ENCODE measurements at regions not wholly inside any gene's neighbourhood (a gene's known extent, or its start where the extent isn't known, plus 50 kb on each side); places are given as distances from the start of the nearest gene placed in this dataset.

DNA sequence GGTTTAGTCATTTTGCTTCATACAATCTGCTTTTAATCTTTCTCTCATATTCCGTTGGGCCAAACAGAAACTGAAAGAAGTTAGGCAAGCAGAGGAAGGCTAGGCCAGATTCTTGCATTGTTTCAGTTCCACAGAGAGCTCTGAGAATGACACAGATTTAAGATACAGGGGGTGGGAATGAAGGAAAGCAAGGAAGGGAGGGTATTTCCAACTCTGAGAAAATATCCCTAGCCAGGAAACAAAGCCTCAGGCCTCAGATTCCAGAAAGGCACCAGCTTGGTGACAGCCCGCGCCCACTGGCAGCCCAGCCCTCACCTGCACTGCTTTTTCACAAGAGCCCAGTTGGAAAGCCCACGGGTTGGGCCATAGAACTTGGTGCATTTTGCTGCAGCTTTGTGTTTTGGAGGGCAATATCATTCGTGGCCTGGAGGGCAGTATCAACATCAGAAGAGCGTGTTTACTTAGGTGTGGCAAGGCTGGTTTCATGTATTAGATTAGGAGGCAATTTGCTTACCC lies 63.5 kb downstream of the ENC1 start:
- DNase-seq (ENCODE audit: low read depth in 2 of 2, low spot score in 1 of 2): no peak

DNA sequence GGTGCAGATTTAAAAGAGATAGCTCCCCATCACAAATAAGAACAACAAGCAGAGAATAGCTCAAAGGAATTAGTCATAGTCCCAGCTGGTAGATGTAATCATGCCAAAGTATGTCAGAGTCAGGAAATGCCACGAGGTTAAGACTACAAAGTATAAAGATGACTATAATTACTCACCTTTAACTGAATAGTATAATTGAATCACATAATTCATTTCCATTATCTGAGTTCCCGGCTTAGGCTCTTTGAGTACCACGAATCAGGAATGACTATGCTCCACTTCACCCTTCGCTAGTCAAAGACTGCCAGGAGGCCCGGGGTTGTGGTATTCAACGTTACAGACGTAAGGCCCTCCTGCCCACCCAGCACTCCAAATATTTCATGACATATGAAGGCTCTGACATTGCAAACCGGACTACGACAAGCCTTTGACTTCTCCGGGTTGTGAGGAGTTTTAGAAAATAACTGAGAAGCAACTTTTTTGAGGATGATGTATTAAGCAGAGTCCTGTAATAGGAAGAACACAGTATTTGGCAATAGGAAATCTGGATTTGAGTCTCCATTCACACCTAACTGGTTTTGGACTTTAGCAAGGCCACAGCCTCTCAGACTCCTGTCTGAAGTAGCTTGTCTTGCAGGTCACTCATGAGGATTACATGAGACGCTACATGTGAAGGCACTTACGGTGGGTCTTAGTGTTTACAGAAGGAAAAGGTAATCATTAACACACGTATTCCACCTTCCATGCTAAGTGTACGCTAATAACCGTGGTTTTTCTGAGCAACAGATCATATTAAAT lies 64.6 kb downstream of the ENC1 start:
- DNase-seq (ENCODE audit: low read depth in 2 of 2, low spot score in 1 of 2): no peak

DNA sequence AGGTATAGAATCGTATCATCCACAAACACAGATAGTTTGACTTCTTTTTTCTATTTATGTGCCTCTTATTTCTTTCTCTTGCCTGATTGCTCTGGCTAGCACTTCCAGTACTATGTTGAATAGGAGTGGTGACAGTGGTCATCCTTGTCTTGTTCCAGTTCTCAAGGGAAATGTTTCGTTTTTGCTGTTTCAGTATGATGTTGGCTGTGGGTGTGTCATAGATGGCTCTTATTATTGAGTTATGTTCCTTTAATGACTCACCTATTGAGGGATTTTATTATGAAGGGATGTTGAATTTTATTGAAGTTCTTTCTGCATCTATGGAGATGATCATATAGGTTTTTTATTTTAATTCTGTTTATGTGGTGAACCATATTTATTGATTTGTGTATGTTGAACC lies 70.3 kb downstream of the ENC1 start:
- DNase-seq (ENCODE audit: low read depth in 2 of 2, low spot score in 1 of 2): no peak

DNA sequence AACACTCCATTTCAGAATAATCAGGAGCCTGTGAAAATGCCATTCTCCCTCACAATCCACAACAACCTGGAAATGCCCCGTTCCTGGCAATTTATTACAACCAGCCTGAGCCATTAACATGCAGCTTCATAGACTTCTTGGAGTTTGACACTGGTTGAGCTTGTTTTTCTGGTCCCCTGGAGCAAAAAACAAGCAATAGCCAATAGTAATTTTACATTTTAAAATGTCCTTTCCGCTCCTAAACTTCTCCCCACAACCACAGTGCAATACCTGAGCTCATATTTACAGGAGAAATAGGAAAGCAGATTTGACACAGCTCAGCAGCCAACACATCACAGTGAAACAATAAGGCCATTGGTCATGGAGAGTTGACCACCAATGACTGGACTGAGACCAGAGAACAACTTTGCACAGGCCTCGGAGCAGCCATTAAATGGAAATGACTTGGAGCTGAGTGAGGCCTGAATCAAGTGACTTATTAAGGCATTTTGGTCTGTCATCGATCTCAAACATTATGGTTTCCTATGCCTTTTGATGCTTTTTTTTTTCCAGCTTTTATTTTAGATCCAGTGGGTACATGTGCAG lies 73.0 kb downstream of the ENC1 start:
- DNase-seq (ENCODE audit: low read depth in 2 of 2, low spot score in 1 of 2): no peak

DNA sequence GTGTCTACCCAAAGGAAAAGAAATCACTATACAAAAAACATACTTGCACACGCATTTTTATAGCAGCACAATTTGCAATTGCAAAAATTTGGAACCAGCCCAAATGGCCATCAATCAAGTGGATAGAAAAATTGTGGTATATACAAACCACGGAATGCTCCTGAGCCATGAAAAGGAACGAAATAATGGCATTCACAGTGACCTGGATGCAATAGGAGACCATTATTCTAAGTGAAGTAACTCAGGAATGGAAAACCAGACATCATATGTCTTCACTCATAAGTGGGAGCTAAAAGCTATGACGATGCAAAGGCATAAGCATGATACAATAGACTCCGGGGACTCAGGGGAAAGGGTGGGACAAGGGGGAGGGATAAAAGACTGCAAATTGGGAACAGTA lies 78.4 kb downstream of the ENC1 start:
- DNase-seq (ENCODE audit: low read depth in 2 of 2, low spot score in 1 of 2): no peak

DNA sequence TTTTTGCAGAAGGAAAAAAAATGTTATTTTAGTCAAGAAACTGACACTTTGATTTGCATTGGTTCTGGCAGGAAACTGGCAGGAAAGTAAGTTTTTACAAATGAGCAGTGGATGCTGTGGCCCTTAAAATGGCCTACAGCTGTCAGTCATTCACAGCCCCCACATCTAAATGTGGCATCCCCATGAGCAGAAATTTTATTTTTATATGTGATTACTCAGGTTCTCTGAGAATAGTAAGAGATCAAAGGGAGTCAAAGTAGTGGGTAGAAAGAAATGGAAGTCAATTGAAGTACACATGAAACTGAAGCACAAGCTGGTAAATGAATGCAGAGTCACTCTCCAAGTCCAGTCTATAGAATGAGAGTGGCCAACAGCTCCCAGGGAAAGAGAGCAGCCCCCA lies 80.3 kb downstream of the ENC1 start:
- no peak for DNase-seq (ENCODE audit: low read depth in 2 of 2, low spot score in 1 of 2)

DNA sequence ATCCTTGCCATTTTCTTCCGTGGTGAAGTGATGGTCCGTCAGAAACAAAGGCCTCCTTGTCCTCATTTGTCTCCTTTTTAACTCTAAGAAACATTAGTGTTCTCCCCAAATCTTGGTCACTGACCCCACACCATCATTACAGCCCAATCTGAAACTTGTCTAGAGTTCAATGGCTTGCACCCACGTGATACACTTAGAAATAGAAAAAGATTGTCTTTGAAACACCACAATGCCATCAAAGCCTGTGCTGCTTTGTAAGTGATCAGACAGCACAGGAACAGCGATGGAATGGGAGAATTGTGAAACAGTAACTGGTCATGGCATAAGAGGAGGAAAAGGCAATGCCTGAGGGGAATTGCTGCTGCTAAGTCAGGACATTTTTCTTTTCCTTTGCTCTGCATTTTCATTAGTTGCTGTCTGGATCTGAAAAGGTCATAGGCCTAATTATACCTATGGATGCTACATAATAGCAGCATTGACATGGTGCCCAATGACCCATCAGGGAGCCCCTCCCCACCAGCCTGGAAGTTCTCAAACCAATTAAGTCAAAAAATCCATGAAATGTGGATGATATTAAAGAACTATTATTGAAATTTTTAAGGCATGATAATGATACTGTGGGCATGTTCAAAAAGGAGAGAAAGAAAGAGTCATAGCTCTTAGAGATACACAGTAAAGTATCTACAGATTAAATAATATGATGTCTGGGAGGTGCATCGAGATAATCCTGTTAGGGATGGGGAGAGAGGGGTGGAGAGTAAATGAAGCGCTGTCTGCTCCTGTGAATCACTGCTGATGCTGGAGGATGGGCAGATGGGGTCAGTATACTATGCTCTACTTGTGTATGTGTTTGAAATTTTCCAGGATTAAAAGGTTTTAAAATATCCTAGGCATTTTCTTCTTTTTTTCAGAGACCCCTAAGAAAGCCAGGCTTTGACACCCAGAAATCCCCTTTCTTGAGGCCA lies 83.6 kb downstream of the ENC1 start:
- no peak for DNase-seq (ENCODE audit: low read depth in 2 of 2, low spot score in 1 of 2)

DNA sequence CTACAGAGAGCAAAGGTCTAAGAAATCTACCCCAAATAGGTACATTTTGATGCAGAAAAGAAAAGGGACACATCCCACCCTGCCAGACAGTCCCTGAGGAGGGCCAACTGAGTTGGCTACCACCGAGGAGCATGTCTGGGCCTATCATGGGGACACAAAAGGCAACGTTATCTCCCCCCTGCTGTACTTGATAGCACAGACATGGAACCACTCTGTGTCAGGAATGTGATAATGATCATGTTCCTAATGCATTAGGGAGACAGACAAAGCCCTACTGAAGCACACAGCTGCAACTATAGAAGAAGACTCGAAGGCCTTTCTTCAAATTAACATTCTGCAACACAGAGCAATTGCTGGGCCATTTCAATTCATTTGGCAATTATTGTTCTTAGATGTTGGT lies 84.5 kb downstream of the ENC1 start:
- no peak for DNase-seq (ENCODE audit: low read depth in 2 of 2, low spot score in 1 of 2)

DNA sequence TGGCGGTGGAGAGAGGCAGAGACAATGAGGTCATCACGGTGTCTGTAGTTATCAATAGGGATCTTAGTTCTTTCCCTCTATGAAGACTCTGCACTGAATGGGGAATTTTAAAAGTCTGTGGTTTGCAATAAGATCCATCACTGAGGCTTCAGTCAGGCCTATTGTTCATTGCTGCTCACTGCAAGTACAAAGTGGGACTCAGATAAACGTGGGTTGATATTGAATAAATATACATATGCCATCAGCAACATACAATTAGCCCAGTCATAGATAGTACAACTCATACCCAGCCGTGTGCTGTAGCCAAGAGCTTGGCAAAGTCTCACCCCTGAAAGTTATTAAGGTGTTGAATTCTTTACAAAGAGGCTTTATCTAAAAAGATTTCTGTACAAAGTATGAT lies 88.4 kb downstream of the ENC1 start:
- no peak for DNase-seq (ENCODE audit: low read depth in 2 of 2, low spot score in 1 of 2)

DNA sequence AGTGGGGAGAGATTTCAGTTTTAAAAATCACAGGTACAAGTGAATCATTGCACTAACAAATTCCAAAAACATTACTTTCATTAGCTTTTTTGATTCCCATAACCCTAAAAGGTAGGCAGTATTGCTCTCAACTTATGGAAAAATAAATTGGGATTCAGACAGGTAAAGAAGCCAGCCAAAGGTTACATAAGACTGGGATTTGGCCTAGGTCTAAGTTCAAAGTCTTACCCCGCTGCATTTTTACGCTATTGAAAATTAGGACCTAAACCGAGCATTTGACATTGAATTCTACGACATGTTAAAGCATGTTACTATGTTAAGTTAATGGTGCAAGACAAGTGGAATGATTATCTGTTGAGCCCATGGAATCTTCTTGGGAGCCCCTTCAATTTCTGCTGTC lies 89.6 kb downstream of the ENC1 start:
- DNase-seq (ENCODE audit: low read depth in 2 of 2, low spot score in 1 of 2): no peak

DNA sequence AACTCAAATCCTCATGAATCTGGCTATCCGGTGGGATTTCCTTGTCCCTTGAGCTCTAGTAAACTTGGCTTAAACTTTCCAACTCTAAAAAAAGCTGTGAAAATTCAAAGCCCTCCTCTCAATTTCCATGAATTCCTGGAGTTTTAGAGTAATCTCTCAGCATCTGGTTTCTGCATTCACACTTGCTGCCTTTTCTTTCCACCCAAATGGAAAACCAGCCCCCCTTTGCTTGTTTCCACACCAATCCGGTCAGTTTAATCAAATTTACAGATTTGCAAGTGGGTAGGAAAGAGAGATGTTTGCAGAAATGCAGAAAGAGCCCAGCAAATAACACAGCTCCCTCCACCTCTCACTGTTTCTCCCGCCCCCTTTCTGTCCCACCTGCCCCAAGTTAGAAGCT lies 91.1 kb downstream of the ENC1 start:
- no peak for DNase-seq (ENCODE audit: low read depth in 2 of 2, low spot score in 1 of 2)

DNA sequence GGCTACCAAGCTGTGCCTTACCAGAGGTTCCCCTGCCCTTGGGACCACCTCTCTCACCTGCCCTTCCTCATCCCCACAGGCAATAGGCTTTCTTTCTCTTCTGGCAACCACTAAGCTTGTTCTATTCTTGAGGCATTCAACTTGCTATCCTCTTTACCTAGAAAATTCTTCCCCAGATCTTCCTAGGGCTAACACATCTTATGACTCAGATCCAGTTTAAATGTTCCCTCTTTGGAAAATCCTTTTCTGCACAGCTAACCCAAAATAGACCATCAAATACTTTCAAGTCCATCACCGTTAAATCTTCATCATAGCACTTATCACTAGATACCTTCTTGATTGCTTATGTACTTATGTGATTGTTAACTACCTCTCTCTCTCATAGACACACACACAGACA lies 93.7 kb downstream of the ENC1 start:
- DNase-seq (ENCODE audit: low read depth in 2 of 2, low spot score in 1 of 2): no peak

DNA sequence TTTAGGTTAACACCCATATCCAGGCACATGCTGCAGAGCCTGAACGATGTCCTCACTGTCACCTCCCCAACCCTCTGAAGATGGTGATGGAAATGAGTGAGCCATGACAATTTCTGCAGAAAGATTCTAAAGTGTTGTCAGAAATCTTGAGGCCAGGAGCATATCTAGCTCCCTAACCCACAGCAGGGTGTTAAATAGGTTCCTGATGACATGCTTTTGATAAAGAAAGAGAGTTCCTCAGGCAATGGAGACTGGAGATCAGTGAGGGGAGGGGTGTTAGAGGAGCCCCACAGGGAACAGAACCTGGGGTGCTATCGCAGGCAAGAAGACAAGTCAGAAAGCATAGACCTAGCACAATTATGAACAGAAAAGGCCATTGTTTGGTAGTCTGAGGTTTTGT lies 95.7 kb downstream of the ENC1 start:
- no peak for DNase-seq (ENCODE audit: low read depth in 2 of 2, low spot score in 1 of 2)

DNA sequence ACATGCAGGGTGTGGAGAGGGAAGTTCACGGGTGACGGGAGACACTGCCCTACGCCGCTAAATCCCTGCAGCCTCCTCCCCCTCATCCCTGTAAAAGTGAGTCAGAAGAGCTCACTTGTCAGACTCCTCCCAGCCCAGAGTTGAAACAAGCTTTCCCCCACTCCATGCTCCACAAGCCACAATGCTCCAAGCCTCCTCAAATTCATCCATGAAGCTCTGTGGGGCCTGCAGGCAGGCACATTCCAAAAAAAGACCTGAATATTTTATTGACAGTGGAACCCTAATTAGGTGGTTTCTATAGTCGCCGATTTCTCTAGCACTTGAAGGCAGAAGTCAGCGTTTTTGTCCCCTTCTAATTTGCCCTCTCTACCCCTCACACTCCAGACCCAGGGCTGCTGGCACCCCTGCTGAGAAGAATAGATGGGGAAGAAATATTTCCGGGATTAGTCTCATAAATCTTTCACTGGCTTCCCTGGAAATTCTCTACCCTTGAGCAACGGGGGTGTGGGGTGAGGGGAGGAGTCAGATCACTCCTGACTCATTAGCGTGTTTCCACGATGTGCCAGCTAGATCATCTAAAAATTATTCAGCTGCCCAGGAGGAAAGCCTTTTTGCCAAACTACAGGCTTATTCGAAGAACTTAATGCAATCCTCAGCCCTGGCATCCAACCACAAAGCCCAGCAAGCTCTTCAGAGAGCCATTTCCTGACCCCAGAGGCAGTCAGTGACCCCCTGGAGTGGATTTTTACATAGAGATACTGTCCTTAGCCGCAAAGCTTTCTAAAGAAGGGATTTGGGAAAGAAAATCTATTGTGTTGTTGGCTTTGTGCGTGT lies 97.1 kb downstream of the ENC1 start:
- no peak for DNase-seq (ENCODE audit: low read depth in 2 of 2, low spot score in 1 of 2)

DNA sequence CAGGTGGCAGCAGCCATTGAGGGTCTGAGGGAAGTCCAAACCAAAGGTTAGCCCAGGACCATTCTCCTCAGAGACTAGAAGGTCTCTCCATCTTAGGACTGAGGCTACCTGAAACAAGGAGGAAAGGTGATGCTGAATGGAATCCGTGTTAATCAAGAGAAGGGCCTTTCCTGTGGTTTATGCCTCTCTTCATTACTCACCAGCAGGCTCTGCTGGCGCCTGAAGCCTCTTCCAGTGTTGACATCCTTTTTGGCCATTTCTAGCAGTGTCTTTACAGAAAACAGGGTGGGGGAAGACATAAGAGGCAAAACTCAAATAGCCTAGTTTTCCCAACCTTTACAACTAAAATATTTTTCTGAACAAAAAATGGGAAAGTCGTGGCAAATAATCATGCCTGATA lies 98.0 kb downstream of the ENC1 start:
- no peak for DNase-seq (ENCODE audit: low read depth in 2 of 2, low spot score in 1 of 2)

DNA sequence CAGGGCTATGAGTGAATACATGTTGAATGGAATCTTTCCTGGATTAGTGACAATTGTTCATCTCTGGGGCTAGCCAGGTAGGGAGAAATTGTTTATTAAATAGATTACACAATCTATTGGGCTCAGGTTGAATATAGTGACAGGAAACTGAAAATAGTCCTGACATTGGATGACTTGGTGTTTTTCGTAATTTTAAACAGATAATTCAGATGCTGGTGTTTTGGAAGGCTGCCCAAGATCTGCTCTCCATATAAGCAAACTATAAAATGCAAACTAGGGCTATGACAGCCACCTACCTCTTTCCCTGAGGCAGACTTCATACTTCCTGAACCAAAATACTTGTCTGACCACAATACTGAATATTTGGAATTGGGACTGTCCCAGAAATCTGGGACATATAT lies 99.1 kb downstream of the ENC1 start:
- DNase-seq (ENCODE audit: low read depth in 2 of 2, low spot score in 1 of 2): no peak

DNA sequence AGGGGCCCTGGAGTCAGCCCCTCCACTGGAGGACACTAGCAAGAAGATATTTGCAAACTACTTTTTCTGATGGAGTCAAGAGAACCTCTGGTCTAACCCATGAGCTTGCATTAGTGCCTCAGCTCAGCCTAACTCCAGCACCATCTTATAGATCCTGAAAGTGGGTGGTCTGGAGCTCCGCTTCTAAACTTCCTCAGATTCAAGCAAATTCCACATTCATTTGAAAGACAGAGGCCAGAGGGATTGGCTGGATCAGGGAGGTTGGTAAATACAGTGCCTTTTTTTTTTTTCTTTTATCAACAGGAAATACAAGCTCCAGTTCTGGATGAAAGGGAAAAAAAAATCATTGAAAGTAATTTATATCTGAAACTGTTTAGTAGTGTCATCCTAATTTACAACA lies 99.9 kb downstream of the ENC1 start:
- DNase-seq (ENCODE audit: low read depth in 2 of 2, low spot score in 1 of 2): no peak

DNA sequence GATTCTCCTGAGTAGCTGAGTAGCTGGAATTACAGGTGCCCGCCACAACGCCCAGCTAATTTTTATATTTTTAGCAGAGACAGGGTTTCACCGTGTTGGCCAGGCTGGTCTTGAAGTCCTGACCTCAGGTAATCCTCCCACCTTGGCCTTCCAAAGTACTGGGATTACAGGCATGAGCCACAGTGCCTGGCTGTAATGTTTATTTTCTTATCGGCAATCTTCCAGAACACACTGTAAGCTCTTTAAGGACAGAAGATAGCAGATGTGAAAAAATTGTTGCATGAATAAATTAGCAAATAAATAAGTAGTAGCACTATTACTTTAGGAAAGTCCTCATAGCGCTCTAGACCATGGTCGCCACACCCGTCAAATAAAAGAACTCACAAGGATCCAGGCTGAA lies 100.5 kb downstream of the ENC1 start:
- DNase-seq (ENCODE audit: low read depth in 2 of 2, low spot score in 1 of 2): no peak

DNA sequence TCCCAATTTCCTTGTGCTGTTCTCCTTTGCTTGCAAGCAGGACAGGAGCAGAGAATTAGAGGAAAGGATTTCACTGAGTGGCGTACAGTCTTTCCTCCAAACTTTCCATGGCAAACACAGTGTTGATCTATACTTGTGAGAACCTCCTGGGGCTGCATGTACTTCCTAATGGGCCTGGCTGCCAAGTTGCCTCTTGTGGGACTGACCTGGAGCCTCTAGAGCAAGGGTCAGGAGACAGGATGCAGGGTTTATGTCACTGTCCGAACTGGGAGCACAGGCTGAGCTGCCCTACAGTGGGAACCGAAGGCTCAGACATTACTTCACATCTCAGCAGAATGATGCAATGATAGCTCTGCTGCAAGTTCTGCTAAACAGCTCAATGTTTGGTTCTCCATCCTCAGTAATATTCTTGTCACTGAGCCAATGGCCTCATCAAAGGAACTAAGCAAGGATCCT lies 102.3 kb downstream of the ENC1 start:
- DNase-seq (ENCODE audit: low read depth in 2 of 2, low spot score in 1 of 2): no peak

DNA sequence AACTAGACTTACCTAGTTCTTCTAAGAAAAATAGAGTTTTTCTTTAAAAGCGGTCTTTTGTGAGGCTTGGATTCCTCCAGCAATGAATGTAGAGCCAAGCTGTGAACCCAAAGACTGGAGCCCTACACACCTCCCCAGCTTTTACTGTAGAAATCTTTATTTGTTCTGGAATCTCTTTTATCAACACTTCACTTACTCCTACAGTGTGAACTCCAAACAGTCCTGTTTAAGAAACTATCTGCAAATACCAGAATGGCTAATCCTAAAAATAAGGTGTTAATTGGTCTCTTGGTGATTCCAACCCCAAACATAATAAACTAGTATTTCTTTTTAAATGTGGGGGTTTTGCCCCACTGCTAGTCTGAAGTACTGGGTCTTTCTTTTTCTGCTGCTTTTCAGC lies 103.9 kb downstream of the ENC1 start:
- DNase-seq (ENCODE audit: low read depth in 2 of 2, low spot score in 1 of 2): no peak

DNA sequence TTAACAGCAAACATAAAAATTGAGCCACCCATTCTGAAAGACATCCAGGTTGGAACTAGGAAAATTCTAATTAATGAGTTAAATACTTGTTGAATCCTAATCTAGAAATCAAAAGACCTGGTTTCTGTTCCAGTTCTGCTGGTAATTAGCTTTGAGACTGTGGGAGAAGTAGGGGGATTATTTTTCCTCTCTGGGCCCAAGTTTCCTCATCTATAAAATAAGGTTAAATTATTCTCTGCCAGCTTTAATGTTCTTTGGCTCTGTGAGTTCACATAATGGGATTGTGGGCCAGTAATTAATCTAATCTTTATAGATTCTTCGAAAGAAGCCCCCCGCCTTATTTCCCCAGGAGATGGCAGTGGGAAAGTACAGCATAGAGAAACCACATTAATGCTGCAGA lies 104.6 kb downstream of the ENC1 start:
- DNase-seq (ENCODE audit: low read depth in 2 of 2, low spot score in 1 of 2): no peak

Measured in stimulated activated CD8-positive, alpha-beta memory T cell treated with anti-CD3 and anti-CD28 coated beads, Interleukin-4, amount 100 ng/mL, for 4 hours (primary cell).